ENCODE measurements at regions not wholly inside any gene's neighbourhood (a gene's known extent, or its start where the extent isn't known, plus 50 kb on each side); places are given as distances from the start of the nearest gene placed in this dataset.

GRCh38 chrX:149313871-149314371 is 191.2 kb downstream of the IDS start:
- TF ChIP-seq CTCF (IDR thresholded peaks at IDR 0.05): no peak
- no peak for TF ChIP-seq EZH2phosphoT487 (IDR thresholded peaks at IDR 0.05)

Data from neural progenitor cell (in vitro differentiated cells).